ENCODE measurements at regions not wholly inside any gene's neighbourhood (a gene's known extent, or its start where the extent isn't known, plus 50 kb on each side); places are given as distances from the start of the nearest gene placed in this dataset.

- H3K4me3 ChIP-seq (replicated peaks; ENCODE audit: low read depth, low read length), result no peak overlapping the region
- no peak for DNase-seq (ENCODE audit: extremely low read depth, low read depth)
- TF ChIP-seq CTCF (IDR thresholded peaks at IDR 0.05; ENCODE audit: low read depth, low read length, missing control alignments), result no peak
Observed at GRCh38 chr16:77579351-77579891, 142.9 kb upstream of the NUDT7 start.

GRCh38 chr16:77581706-77582105 lies 140.6 kb upstream of the NUDT7 start:
- DNase-seq (ENCODE audit: extremely low read depth, low read depth), result no peak
- no peak overlapping the region for H3K4me3 ChIP-seq (replicated peaks; ENCODE audit: low read depth, low read length)
- no peak for TF ChIP-seq CTCF (IDR thresholded peaks at IDR 0.05; ENCODE audit: low read depth, low read length, missing control alignments)

GRCh38 chr16:77584205-77584859 lies 138.0 kb upstream of the NUDT7 start:
- peak; percentile 33 for DNase-seq (ENCODE audit: extremely low read depth, low read depth)
- peak; percentile 78 for TF ChIP-seq CTCF (IDR thresholded peaks at IDR 0.05; ENCODE audit: low read depth, low read length, missing control alignments)
- H3K4me3 ChIP-seq (replicated peaks; ENCODE audit: low read depth, low read length), result no peak overlapping the region

GRCh38 chr16:77585379-77586251 lies 136.7 kb upstream of the NUDT7 start:
- no peak for DNase-seq (ENCODE audit: extremely low read depth, low read depth)
- no peak for TF ChIP-seq CTCF (IDR thresholded peaks at IDR 0.05; ENCODE audit: low read depth, low read length, missing control alignments)
- no peak overlapping the region for H3K4me3 ChIP-seq (replicated peaks; ENCODE audit: low read depth, low read length)

- H3K4me3 ChIP-seq (replicated peaks; ENCODE audit: low read depth, low read length), result no peak overlapping the region
- no peak for DNase-seq (ENCODE audit: extremely low read depth, low read depth)
- no peak for TF ChIP-seq CTCF (IDR thresholded peaks at IDR 0.05; ENCODE audit: low read depth, low read length, missing control alignments)
Observed at GRCh38 chr16:77588389-77588788, 133.9 kb upstream of the NUDT7 start.

- no peak for DNase-seq (ENCODE audit: extremely low read depth, low read depth)
- no peak overlapping the region for H3K4me3 ChIP-seq (replicated peaks; ENCODE audit: low read depth, low read length)
- TF ChIP-seq CTCF (IDR thresholded peaks at IDR 0.05; ENCODE audit: low read depth, low read length, missing control alignments), result no peak
Observed at GRCh38 chr16:77589071-77589765, 133.1 kb upstream of the NUDT7 start.

Data from HFF-Myc (cell line).